GM21367 (cell line): ENCODE measurements at regions not wholly inside any gene's neighbourhood (a gene's known extent, or its start where the extent isn't known, plus 50 kb on each side); places are given as distances from the start of the nearest gene placed in this dataset.

Experiments
- ATAC-seq: cut with Tn5 transposase; IDR thresholded peaks from one replicate; pipeline ENCODE4 v1.9.1; 2021; ENCODE audit not compliant: unreplicated experiment

- no peak for ATAC-seq
Observed at GRCh38 chr1:87508247-87508787, 179.6 kb downstream of the LMO4 start.

DNA sequence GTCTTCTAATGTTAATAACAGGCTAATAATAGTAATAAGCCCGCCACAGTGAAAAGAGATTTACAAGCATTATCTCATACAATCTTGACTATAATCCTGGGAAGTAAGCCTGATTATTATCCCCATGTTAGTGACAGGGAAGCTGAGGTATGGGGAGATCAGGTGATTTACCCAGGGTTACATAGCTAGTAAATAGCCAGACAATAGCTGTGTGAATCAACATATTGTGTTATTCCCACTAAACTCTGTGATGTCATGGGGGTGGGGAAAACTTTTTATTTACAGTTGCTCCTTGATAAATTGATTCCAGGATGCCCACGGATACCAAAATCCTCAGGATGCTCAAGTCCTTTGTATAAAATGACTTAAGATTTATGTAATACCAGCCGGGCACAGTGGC lies 181.9 kb downstream of the LMO4 start:
- ATAC-seq, result no peak

GRCh38 chr1:87511449-87511848 lies 182.8 kb downstream of the LMO4 start:
- no peak for ATAC-seq

- no peak for ATAC-seq
Observed at GRCh38 chr1:87512431-87512830, 183.8 kb downstream of the LMO4 start.

- ATAC-seq, result no peak
Observed at GRCh38 chr1:87513255-87513654, 184.6 kb downstream of the LMO4 start.

DNA sequence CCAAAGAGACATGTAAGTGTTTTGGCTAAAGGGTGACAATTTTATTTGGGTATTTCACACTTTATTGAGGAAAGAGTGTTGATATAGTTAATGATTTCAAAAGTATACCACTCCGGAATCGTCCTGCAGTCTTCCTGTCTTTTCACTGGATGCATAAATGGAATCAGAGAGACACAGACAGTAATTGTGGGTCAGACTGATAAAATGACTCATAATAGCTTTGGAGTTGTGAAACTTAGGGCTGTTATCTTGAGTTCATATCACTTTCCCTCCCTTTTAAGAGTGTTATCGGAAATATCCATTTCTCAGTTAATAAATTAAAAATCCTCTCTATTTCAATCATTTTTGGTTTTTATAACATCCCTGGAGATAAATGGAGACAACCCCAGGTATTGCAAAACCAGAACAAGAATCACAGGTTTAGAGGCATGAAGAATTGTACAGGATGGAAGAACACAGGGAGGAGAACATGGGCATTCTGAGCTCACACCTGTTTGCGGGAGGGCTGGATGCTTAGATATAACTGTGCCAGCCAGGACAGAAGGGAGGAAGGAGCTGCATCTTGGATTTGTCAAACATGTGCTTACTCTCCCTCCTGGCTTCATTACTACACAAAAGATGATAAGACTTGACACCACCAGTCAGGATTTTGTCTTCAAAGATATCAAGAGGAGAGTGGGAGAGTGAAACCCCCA lies 185.4 kb downstream of the LMO4 start:
- no peak for ATAC-seq

- no peak for ATAC-seq
Observed at GRCh38 chr1:87515781-87516180, 187.1 kb downstream of the LMO4 start.

DNA sequence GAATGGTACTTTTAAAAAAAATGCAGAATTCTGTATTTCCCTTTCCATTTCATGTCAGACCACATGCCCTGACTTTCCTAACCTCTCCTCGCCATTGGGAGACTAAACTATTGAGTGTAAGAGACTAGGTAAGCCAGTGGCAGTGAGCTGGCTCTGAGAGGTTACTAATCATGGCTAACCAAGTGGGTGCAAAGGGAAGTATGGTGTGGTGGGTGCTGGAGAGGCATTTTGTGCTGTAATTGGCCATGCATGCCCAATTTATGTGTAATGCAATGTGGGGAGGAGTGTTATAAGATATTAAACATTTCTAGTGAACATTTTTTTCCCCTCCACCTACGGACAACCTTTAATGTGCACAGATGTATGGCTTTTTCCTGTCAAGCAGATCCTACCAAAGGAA lies 190.1 kb downstream of the LMO4 start:
- no peak for ATAC-seq

DNA sequence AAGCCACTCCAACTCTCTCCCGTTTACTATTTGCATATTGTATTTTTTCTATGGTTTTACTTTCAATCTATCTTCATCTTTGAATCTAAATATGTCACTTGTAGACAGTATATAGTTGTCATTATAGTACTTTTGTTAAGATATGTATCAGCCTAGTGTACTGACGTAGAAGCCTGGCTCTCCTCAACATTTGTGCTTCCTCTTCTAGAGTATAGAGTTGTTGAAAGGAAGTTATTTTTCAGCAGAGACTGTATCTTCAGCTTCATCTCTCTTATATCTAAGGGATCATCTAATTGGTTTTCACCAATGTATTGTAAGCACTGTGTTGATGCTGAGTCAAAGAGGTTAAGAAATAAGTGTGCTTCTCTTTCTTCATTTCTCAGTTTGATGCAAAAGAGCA lies 192.8 kb downstream of the LMO4 start:
- ATAC-seq, result no peak

GRCh38 chr1:87523466-87523865 lies 194.8 kb downstream of the LMO4 start:
- no peak for ATAC-seq

DNA sequence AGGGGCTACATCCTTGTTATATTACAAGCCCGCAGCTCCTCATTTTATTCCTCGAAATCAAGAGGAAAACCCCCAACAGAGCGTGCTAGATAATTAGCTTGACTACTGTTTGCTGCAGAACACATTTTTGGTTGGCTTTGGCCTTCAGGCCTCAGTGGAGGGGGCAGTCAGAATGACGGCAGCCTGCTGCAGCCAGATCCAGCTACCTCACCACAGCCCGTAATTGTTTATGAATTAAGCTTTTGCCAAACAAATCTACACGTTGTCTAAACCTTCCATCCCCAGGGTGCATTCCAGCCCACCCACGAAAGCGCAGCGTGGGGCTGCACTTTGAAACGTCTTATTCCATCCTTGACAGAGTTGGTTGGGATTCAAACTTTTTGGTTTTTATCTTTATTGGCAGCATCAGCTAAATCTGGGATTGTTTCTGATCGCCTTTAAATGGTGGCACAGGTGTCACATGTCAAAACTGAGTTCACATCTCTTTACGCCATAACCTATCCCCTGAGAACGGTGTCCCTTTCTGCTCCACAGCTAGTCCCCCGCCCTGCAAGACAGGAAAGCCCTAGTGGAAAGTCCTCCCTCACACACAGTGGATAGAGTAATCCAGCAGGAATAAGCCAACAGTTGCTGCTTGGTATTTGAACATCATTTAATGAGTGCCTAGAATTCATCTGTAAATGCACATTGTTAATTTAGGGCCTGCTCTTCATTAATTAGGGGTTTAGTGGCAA lies 195.5 kb downstream of the LMO4 start:
- ATAC-seq, result no peak

- no peak for ATAC-seq
Observed at GRCh38 chr1:87528754-87529517, 200.3 kb downstream of the LMO4 start.

DNA sequence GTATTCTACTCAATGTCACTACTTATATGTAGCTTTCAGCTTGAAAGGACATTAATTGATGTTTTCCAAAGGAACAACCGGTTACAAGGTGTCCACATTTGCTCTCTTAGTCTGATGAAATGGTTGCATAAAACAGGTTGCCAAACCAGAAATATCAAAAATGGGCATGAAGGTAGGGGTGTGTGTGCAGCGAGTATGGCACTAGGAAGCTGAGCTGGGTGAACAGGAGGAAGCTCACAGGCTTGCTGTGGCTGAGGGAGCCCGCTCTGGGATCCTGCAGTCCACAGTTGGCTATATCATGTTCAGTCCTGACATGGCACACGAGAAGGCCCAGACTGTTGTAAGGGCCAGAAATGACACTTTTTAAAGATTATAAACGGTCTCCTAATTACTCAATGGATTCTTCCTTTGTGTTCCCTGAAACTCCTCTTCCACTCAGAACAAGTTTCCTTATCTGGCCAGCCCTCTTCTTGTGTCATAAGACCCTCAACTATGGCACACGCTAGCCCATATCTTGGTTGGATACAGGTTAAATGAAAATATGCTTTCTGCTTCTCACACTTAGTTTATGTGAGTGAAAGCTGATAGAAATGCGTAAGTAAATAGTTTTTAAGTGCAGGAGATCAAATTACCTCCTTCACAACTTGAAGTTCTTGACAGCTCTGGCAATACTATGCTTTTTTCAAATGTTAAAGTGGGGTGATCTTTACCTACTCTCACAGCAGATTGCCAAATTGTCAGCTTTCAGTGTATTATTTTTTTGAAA lies 201.5 kb downstream of the LMO4 start:
- no peak for ATAC-seq

DNA sequence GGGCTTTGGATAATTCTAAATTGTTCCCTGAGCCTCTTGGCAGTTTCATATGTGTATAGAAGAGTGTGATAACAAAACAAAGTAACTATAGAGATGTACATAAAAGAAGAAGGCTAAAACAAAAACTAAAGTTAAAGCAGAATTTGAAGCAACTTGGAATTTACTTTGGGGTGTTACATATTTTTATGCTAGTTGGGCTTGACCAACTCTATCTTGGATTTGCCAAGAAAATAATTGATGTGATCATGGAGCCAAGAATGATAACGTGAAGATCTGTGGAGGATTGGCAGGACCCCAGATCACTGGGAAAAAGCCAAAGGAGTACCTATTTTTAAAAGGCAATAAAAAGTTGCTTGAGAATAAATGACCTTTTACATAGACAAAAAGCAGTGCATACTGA lies 206.9 kb downstream of the LMO4 start:
- no peak for ATAC-seq

DNA sequence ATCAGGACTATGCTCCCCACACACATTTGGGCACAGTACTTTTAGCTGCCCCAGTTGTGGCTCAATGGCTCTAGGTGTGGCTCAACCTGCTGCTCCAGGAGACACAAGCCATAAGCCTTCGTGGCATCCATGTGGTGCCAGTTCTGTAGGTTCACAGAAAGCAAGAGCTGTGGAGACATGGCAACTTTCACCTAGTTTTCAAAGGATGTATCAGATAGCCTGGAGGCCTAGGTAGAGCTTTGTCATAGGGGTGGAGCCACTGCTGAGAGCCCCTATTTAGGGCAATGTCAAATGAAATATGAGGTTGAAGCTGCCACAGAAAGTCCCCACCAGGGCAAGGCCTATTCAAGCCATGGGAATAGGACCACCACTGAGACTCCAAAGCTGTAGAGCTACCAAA lies 210.5 kb downstream of the LMO4 start:
- no peak for ATAC-seq

GRCh38 chr1:87542697-87543096 lies 214.0 kb downstream of the LMO4 start:
- ATAC-seq, result no peak

GRCh38 chr1:87549738-87550137 lies 221.1 kb downstream of the LMO4 start:
- ATAC-seq, result no peak

- ATAC-seq, result no peak
Observed at GRCh38 chr1:87553511-87553910, 224.8 kb downstream of the LMO4 start.

GRCh38 chr1:87555366-87555765 lies 226.7 kb downstream of the LMO4 start:
- ATAC-seq, result no peak

DNA sequence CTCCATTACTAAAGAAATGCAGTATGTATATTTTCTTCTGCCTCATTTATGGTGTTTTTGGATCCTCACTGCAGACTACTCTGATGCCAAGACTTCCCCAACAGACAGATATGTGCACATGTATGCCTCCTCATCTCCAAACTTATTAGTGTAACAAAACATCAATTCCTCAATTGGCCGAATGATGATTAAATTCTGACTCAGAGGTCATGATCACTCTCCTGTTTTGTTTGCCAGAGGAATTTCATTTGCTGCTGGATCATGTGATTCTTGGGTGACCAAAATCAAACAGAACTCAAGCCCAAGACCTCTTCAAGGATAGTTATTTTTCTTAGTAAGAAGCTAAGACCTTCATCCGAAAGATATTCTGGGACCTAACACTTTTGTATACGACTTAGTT lies 227.6 kb downstream of the LMO4 start:
- no peak for ATAC-seq

GRCh38 chr1:87558921-87559320 lies 230.2 kb downstream of the LMO4 start:
- no peak for ATAC-seq
